ENCODE measurements at regions not wholly inside any gene's neighbourhood (a gene's known extent, or its start where the extent isn't known, plus 50 kb on each side); places are given as distances from the start of the nearest gene placed in this dataset.

- TF ChIP-seq EZH2 (IDR thresholded peaks at IDR 0.05) (no peak), POLR2AphosphoS5 (IDR thresholded peaks at IDR 0.05; ENCODE audit: borderline replicate concordance, low read depth, low read length) (no peak), FOXP2 (optimal IDR thresholded peaks at IDR 0.05; ENCODE audit: control extremely low read depth, extremely low read length, insufficient read depth) (no peak)
Observed at GRCh38 chr9:126028746-126029145, 281.6 kb downstream of the PBX3 start.

Data from SK-N-MC (cell line).